ES-I3 (cell line): ENCODE measurements at regions not wholly inside any gene's neighbourhood (a gene's known extent, or its start where the extent isn't known, plus 50 kb on each side); places are given as distances from the start of the nearest gene placed in this dataset.

ENCODE experiments used
- H3K36me3 ChIP-seq: 2 replicates; pipeline ENCODE4 v1.6.1; 2013; ENCODE audit warnings: mild to moderate bottlenecking, low read length, control low read depth, moderate library complexity; ENCODE audit not compliant: insufficient read depth
- H3K4me1 ChIP-seq: 2 replicates; pipeline ENCODE4 v1.6.1; 2013; ENCODE audit warnings: mild to moderate bottlenecking, control low read depth, low read length; ENCODE audit not compliant: insufficient read depth
- H3K9ac ChIP-seq: 2 replicates; pipeline ENCODE4 v1.6.1; 2013; ENCODE audit warnings: low read depth, mild to moderate bottlenecking, low read length, moderate library complexity
- H3K9me3 ChIP-seq: 2 replicates; pipeline ENCODE4 v1.6.1; 2013; ENCODE audit warnings: mild to moderate bottlenecking, low read length, moderate library complexity; ENCODE audit not compliant: control insufficient read depth, insufficient read depth

GRCh38 chr4:59223292-59223941, 1976.7 kb upstream of the ADGRL3 start:
- Histone ChIP-seq H3K9ac (no peak overlapping the region), H3K36me3 (no peaks in the 10 kb centered on the region), H3K4me1 (no peaks in the 10 kb centered on the region), H3K9me3 (no peaks in the 10 kb centered on the region)

- Histone ChIP-seq H3K9me3 (no peaks in the 10 kb centered on the region), H3K9ac (no peak overlapping the region), H3K4me1 (no peaks in the 10 kb centered on the region), H3K36me3 (no peaks in the 10 kb centered on the region)
Measured at GRCh38 chr4:59238212-59238611, 1961.9 kb upstream of the ADGRL3 start.

DNA sequence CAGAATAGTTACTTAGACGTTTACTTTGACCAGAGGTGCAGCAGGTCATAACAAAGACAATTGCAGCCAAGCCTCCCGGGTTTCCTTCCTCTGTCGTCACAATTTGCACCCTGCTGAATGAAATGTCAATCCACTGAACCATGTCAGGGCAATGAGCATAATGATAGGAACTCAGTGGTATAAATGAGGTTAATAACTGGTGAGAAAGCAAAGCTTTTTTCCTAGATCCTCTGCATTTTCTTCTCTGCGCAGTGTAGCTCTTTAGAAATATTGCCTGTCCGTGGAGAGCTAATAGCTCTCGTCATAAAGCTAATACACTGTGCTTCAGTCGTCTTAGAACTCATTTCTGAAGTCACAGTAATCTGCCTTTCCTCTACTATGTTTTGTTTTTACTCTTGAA, 1960.1 kb upstream of the ADGRL3 start:
- Histone ChIP-seq H3K4me1 (no peaks in the 10 kb centered on the region), H3K36me3 (no peaks in the 10 kb centered on the region), H3K9ac (no peak overlapping the region), H3K9me3 (no peaks in the 10 kb centered on the region)

GRCh38 chr4:59243038-59243437, 1957.1 kb upstream of the ADGRL3 start:
- H3K36me3 ChIP-seq: no peaks in the 10 kb centered on the region
- no peaks in the 10 kb centered on the region for H3K9me3 ChIP-seq
- no peak overlapping the region for H3K9ac ChIP-seq
- no peaks in the 10 kb centered on the region for H3K4me1 ChIP-seq

DNA sequence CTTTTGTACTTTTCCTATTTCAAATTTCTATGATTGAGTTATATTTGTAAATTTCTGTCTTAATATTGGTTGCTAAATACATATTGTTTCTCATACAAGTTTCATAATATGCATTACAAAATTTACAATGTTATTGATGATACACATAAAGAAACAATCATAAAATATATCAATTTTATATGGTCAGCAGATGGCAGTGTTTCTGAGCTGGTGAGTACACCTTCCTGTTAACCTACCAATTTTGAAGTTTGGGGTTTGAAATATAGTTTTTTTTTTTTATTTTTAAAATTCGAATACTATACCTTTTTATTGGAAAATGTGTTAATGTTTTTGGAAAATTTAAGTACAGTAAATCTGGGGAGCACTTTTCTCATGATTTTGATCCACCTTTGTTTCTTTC, 1953.1 kb upstream of the ADGRL3 start:
- Histone ChIP-seq H3K9me3 (no peaks in the 10 kb centered on the region), H3K4me1 (no peaks in the 10 kb centered on the region), H3K9ac (no peak overlapping the region), H3K36me3 (no peaks in the 10 kb centered on the region)

GRCh38 chr4:59248313-59248712, 1951.8 kb upstream of the ADGRL3 start:
- Histone ChIP-seq H3K9ac (no peak overlapping the region), H3K9me3 (no peaks in the 10 kb centered on the region), H3K4me1 (no peaks in the 10 kb centered on the region), H3K36me3 (no peaks in the 10 kb centered on the region)

DNA sequence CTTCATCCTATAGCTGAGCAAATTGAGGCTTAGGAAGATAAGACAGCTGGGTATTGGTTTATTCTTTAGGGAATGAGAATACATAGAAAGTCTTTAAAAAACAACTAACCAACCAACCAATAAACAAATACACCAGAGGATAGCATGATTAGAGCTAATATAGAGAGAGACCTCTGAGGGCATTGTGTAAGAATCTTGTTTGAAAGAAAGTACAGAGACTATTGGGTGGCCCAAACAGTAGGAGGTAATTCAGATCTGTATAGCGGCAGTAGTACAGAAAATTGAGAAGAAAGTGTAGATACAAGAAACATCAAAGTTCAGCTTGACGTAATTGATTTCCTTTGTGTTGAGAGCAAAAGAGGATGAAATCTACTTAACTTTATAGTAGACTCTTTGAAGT, 1951.0 kb upstream of the ADGRL3 start:
- Histone ChIP-seq H3K9me3 (no peaks in the 10 kb centered on the region), H3K9ac (no peak overlapping the region), H3K4me1 (no peaks in the 10 kb centered on the region), H3K36me3 (no peaks in the 10 kb centered on the region)

DNA sequence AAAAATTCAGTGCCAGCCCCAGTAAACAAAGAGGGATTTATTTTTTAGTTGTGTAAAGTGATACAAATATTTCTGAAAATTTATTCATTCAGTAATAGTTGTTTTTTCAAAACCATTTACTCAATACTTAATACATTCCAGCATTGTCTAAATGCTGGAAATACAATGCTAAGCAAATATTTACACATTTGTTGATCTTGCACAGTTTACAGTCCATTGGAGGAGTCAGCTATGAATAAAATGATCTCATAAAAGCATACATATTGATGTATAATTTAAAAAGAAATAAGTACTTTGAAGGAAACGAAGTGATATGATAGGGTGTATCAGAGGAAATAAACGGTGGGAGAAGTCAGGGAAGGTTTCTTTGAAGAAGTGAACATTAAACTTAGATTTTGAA, 1942.1 kb upstream of the ADGRL3 start:
- Histone ChIP-seq H3K9ac (no peak overlapping the region), H3K9me3 (no peaks in the 10 kb centered on the region), H3K36me3 (no peaks in the 10 kb centered on the region), H3K4me1 (no peaks in the 10 kb centered on the region)

DNA sequence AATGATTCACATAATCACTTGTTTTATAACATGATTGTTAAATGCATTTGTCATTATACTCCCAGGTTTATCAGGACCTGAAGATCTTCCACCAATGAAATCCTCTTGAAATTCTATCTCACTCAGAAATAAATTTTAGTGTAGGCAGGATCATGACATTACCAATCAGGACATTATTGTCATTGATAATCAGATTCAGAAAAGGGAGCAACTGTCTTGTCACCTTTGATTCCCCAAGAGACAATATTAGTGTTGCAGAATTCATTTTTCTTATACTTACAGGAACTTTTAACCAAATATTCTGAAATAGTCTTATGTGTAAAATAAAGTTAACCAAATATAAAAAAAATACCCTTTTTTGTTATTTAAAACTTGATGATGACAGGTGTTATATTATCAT, 1892.5 kb upstream of the ADGRL3 start:
- no peaks in the 10 kb centered on the region; the same call in 1 of the 2 replicates for H3K9me3 ChIP-seq
- no peaks in the 10 kb centered on the region for H3K4me1 ChIP-seq

DNA sequence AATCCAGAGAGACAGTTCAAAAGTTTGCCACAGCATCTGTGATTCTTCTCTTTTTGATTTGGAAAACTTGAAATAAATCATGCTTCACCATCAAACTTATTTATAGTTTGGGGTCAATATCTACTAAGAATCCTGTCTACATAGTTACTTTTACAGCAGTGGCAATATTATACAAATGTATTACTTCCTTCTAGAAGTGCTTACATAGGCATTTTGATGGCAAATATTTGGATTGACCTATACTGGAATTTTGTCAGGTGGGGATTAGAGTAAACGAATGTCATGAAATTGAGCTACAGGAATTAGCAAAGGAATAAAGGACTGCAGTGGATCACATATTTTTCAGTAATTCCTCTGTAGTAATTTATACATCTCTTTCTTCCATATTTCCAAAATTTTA, 1885.5 kb upstream of the ADGRL3 start:
- Histone ChIP-seq H3K36me3 (no peaks in the 10 kb centered on the region), H3K9ac (no peak overlapping the region), H3K9me3 (no peaks in the 10 kb centered on the region), H3K4me1 (peaks cover 7% of the 10 kb centered on the region; the same call in 1 of the 2 replicates)

More for the DNA sequence above, 1892.5 kb upstream of the ADGRL3 start:
- no peaks in the 10 kb centered on the region for H3K36me3 ChIP-seq
- H3K9ac ChIP-seq: no peak overlapping the region

GRCh38 chr4:59339631-59340030, 1860.5 kb upstream of the ADGRL3 start:
- Histone ChIP-seq H3K36me3 (no peaks in the 10 kb centered on the region), H3K9me3 (no peaks in the 10 kb centered on the region)

DNA sequence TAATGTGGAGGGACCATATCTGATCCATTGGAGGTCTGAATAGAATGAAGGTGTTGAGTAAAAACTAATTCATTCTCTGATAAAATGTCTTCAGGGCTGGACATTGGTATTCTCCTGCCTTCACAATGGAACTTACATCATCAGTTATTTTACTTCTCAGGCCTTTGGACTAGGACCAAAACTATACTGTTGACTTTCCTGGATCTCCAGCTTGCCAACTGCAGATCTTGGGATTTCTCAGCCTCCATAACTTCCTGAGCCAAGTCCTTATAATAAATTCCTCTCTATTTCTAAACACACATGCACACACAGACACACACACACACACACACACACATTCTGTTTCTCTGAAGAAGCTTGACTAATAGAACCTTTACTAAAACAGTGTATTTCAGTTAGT, 1858.6 kb upstream of the ADGRL3 start:
- no peaks in the 10 kb centered on the region for H3K4me1 ChIP-seq

More at GRCh38 chr4:59339631-59340030, 1860.5 kb upstream of the ADGRL3 start:
- Histone ChIP-seq H3K4me1 (no peaks in the 10 kb centered on the region), H3K9ac (no peak overlapping the region)

GRCh38 chr4:59348949-59349348, 1851.2 kb upstream of the ADGRL3 start:
- no peaks in the 10 kb centered on the region for H3K9me3 ChIP-seq
- H3K4me1 ChIP-seq: no peaks in the 10 kb centered on the region
- no peaks in the 10 kb centered on the region for H3K36me3 ChIP-seq
- no peak overlapping the region for H3K9ac ChIP-seq

More for the DNA sequence above, 1858.6 kb upstream of the ADGRL3 start:
- no peaks in the 10 kb centered on the region for H3K36me3 ChIP-seq
- H3K9ac ChIP-seq: no peak overlapping the region
- H3K9me3 ChIP-seq: no peaks in the 10 kb centered on the region

GRCh38 chr4:59369229-59369628, 1830.9 kb upstream of the ADGRL3 start:
- Histone ChIP-seq H3K36me3 (no peaks in the 10 kb centered on the region), H3K9me3 (no peaks in the 10 kb centered on the region), H3K4me1 (no peaks in the 10 kb centered on the region), H3K9ac (no peak overlapping the region)

DNA sequence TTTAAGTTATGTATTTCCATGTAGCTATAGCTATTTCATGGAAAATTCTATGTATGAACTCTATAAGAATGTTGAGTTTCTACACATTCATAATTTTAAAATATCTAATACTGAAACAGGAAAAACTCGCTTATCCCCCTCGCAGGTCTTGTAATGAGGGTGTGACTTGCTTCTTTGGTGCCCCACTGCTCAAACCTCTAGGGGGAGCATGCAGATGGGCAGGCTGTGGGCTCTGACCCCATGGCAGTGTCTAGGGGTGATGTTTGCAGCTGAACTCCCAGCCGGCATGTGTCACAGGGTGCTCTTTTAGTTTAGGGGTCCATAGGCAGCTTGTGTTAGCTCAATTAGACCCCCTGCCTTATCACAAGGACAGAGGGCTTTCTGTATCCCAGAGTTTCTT, 1825.7 kb upstream of the ADGRL3 start:
- Histone ChIP-seq H3K9me3 (no peaks in the 10 kb centered on the region), H3K4me1 (no peaks in the 10 kb centered on the region), H3K9ac (no peak overlapping the region), H3K36me3 (no peaks in the 10 kb centered on the region)
